GM23248 (cell line): ENCODE measurements at regions not wholly inside any gene's neighbourhood (a gene's known extent, or its start where the extent isn't known, plus 50 kb on each side); places are given as distances from the start of the nearest gene placed in this dataset.

Experiments used
- EZH2 ChIP-seq: fragments of 200-600 bp; sonication (generic); IDR thresholded peaks from 2 replicates; pipeline ENCODE4 v1.6.1; 2018; ENCODE audit warnings: antibody characterized with exemption, mild to moderate bottlenecking; ENCODE audit not compliant: insufficient read depth, poor library complexity, severe bottlenecking
- EZH2phosphoT487 ChIP-seq: fragments of 200-600 bp; sonication (generic); IDR thresholded peaks from 2 replicates; pipeline ENCODE4 v1.6.1; 2018; ENCODE audit warnings: antibody characterized with exemption, moderate library complexity, mild to moderate bottlenecking, low read depth; ENCODE audit not compliant: insufficient read depth

- TF ChIP-seq EZH2 (no peak), EZH2phosphoT487 (no peak)
Observed at GRCh38 chr11:111062420-111062819, 183.1 kb upstream of the POU2AF2 start.
